NCI-H526 treated with DMSO at 0.1 percent for 48 hours (cell line): ENCODE measurements at regions not wholly inside any gene's neighbourhood (a gene's known extent, or its start where the extent isn't known, plus 50 kb on each side); places are given as distances from the start of the nearest gene placed in this dataset.

Source experiments
- DNase-seq: peaks from one replicate; lab custom pipeline; 2025; lab: John Stamatoyannopoulos, UW

- no peak for DNase-seq
Observed at GRCh38 chr12:75900781-75901254, 130.8 kb downstream of the PHLDA1 start.

GRCh38 chr12:75900226-75900625, 131.3 kb downstream of the PHLDA1 start:
- DNase-seq = no peak

- DNase-seq = no peak
Observed at GRCh38 chr12:75894965-75895754, 136.4 kb downstream of the PHLDA1 start.

- no peak for DNase-seq
Observed at GRCh38 chr12:75893765-75894164, 137.8 kb downstream of the PHLDA1 start.

GRCh38 chr12:75892731-75893408, 138.7 kb downstream of the PHLDA1 start:
- no peak for DNase-seq

- DNase-seq = no peak
Observed at GRCh38 chr12:75891072-75891471, 140.5 kb downstream of the PHLDA1 start.

GRCh38 chr12:75890660-75891059, 140.9 kb downstream of the PHLDA1 start:
- DNase-seq = no peak

GRCh38 chr12:75890141-75890540, 141.4 kb downstream of the PHLDA1 start:
- no peak for DNase-seq

GRCh38 chr12:75888874-75889613, 142.5 kb downstream of the PHLDA1 start:
- DNase-seq = peak; percentile 12

- no peak for DNase-seq
Observed at GRCh38 chr12:75888399-75888798, 143.2 kb downstream of the PHLDA1 start.

GRCh38 chr12:75887979-75888378, 143.6 kb downstream of the PHLDA1 start:
- DNase-seq = no peak

- DNase-seq = no peak
Observed at GRCh38 chr12:75884465-75884985, 147.1 kb downstream of the PHLDA1 start.

GRCh38 chr12:75883241-75883640, 148.3 kb downstream of the PHLDA1 start:
- no peak for DNase-seq

- no peak for DNase-seq
Observed at GRCh38 chr12:75882421-75882820, 149.2 kb downstream of the PHLDA1 start.

GRCh38 chr12:75881920-75882319, 149.7 kb downstream of the PHLDA1 start:
- DNase-seq = no peak

- no peak for DNase-seq
Observed at GRCh38 chr12:75877763-75878621, 153.6 kb downstream of the PHLDA1 start.

- DNase-seq = no peak
Observed at GRCh38 chr12:75876832-75877762, 154.5 kb downstream of the PHLDA1 start.

GRCh38 chr12:75874441-75874840, 157.1 kb downstream of the PHLDA1 start:
- DNase-seq = no peak

GRCh38 chr12:75872762-75873161, 158.8 kb downstream of the PHLDA1 start:
- no peak for DNase-seq

GRCh38 chr12:75870878-75871277, 160.7 kb downstream of the PHLDA1 start:
- no peak for DNase-seq
